GM23338 (cell line): ENCODE measurements at regions not wholly inside any gene's neighbourhood (a gene's known extent, or its start where the extent isn't known, plus 50 kb on each side); places are given as distances from the start of the nearest gene placed in this dataset.

Source experiments
- ATAC-seq: fragments of 200-7000 bp; cut with Tn5 transposase; 3 replicates; pipeline ENCODE4 v1.9.1; 2020
- DNase-seq: peaks from one replicate; pipeline ENCODE4 v3.0.0-alpha.2; 2015; ENCODE audit warnings: low spot score
- H2AFZ ChIP-seq: fragments of 200-600 bp; sonication (generic); 2 replicates; pipeline ENCODE4 v1.8.0; 2016; ENCODE audit warnings: antibody characterized with exemption, mild to moderate bottlenecking, moderate library complexity
- H3F3A ChIP-seq: fragments of 200-600 bp; sonication (generic); replicated peaks from 2 replicates; pipeline ENCODE4 v1.8.0; 2017; ENCODE audit warnings: antibody characterized with exemption, mixed run types, low read depth
- H3K27ac ChIP-seq: fragments of 200-600 bp; sonication (generic); 2 replicates; pipeline ENCODE4 v1.6.1; 2016; ENCODE audit warnings: low read depth
- H3K27me3 ChIP-seq: fragments of 200-600 bp; sonication (generic); 2 replicates; pipeline ENCODE4 v1.8.0; 2016; ENCODE audit warnings: mild to moderate bottlenecking, mixed run types, moderate library complexity; ENCODE audit not compliant: insufficient read depth
- H3K36me3 ChIP-seq: fragments of 200-600 bp; sonication (generic); 2 replicates; pipeline ENCODE4 v1.8.0; 2016; ENCODE audit warnings: mild to moderate bottlenecking; ENCODE audit not compliant: insufficient read depth
- H3K4me1 ChIP-seq: fragments of 200-600 bp; sonication (generic); 2 replicates; pipeline ENCODE4 v1.8.0; 2016; ENCODE audit warnings: mild to moderate bottlenecking, moderate library complexity; ENCODE audit not compliant: insufficient read depth
- H3K4me2 ChIP-seq: fragments of 200-600 bp; sonication (generic); 2 replicates; pipeline ENCODE4 v1.7.1; 2017; ENCODE audit warnings: mixed run types
- H3K4me3 ChIP-seq: fragments of 200-600 bp; sonication (generic); 2 replicates; pipeline ENCODE4 v1.6.1; 2016; ENCODE audit warnings: mixed run types
- H3K79me2 ChIP-seq: fragments of 200-600 bp; sonication (generic); replicated peaks from 2 replicates; pipeline ENCODE4 v1.8.0; 2017; ENCODE audit warnings: mild to moderate bottlenecking; ENCODE audit not compliant: insufficient read depth
- H3K9me2 ChIP-seq: fragments of 200-600 bp; sonication (generic); 2 replicates; pipeline ENCODE4 v1.8.0; 2017; ENCODE audit not compliant: insufficient read depth
- H4K20me1 ChIP-seq: fragments of 200-600 bp; sonication (generic); replicated peaks from 2 replicates; pipeline ENCODE4 v1.8.0; 2017; ENCODE audit warnings: mild to moderate bottlenecking; ENCODE audit not compliant: insufficient read depth
- H3K27ac Mint-ChIP-seq: 2 replicates; pipeline ENCODE4 v1.8.0; 2020; ENCODE audit warnings: inconsistent platforms, mild to moderate bottlenecking, moderate library complexity, mixed read lengths
- H3K27me3 Mint-ChIP-seq: 3 replicates; pipeline ENCODE4 v1.8.0; 2022; ENCODE audit warnings: low read depth, mild to moderate bottlenecking, moderate library complexity, mixed read lengths, inconsistent platforms; ENCODE audit not compliant: insufficient read depth, poor library complexity
- H3K36me3 Mint-ChIP-seq: 3 replicates; pipeline ENCODE4 v1.8.0; 2021; ENCODE audit warnings: low read depth, mild to moderate bottlenecking, inconsistent platforms, moderate library complexity, mixed read lengths
- H3K4me1 Mint-ChIP-seq: 3 replicates; pipeline ENCODE4 v1.8.0; 2020; ENCODE audit warnings: mild to moderate bottlenecking, inconsistent platforms, mixed read lengths
- H3K4me3 Mint-ChIP-seq: 3 replicates; pipeline ENCODE4 v1.8.0; 2021; ENCODE audit warnings: moderate library complexity, mild to moderate bottlenecking, inconsistent platforms, mixed read lengths
- H3K9me3 Mint-ChIP-seq: 3 replicates; pipeline ENCODE4 v1.8.0; 2020; ENCODE audit warnings: moderate library complexity, mild to moderate bottlenecking, inconsistent platforms, mixed read lengths
- CREB1 ChIP-seq: fragments of 250-450 bp; sonication (Bioruptor Pico); IDR thresholded peaks from 2 replicates; pipeline ENCODE4 v1.5.0; 2020; ENCODE audit warnings: low read depth, mild to moderate bottlenecking, moderate library complexity
- ETS1 ChIP-seq: IDR thresholded peaks from 2 replicates; pipeline ENCODE4 v1.6.1; 2016; ENCODE audit warnings: antibody characterized with exemption
- EZH2 ChIP-seq: fragments of 200-600 bp; sonication (generic); IDR thresholded peaks from one replicate; pipeline ENCODE4 v1.8.0; 2017; ENCODE audit warnings: antibody characterized with exemption, mild to moderate bottlenecking, low read depth; ENCODE audit not compliant: unreplicated experiment
- JUNB ChIP-seq: IDR thresholded peaks from one replicate; pipeline ENCODE4 v1.6.1; 2016; ENCODE audit warnings: antibody characterized with exemption; ENCODE audit not compliant: unreplicated experiment
- POLR2AphosphoS5 ChIP-seq: IDR thresholded peaks from 2 replicates; pipeline ENCODE4 v1.6.1; 2016; ENCODE audit warnings: antibody characterized with exemption, low read depth
- STAT1 ChIP-seq: IDR thresholded peaks from one replicate; pipeline ENCODE4 v1.6.1; 2016; ENCODE audit warnings: antibody characterized with exemption; ENCODE audit not compliant: unreplicated experiment
- ZNF114 ChIP-seq: fragments of 250-450 bp; sonication (Bioruptor Pico); IDR thresholded peaks from 2 replicates; pipeline ENCODE4 v1.5.0; 2020; ENCODE audit warnings: mild to moderate bottlenecking, moderate library complexity
- ZNF331 ChIP-seq: fragments of 250-450 bp; sonication (Bioruptor Pico); IDR thresholded peaks from 2 replicates; pipeline ENCODE4 v1.5.0; 2020; ENCODE audit warnings: low read depth, mild to moderate bottlenecking, moderate library complexity
- ZNF462 ChIP-seq: fragments of 250-450 bp; sonication (Bioruptor Pico); IDR thresholded peaks from 2 replicates; pipeline ENCODE4 v1.5.0; 2020; ENCODE audit warnings: mild to moderate bottlenecking, moderate library complexity

DNA sequence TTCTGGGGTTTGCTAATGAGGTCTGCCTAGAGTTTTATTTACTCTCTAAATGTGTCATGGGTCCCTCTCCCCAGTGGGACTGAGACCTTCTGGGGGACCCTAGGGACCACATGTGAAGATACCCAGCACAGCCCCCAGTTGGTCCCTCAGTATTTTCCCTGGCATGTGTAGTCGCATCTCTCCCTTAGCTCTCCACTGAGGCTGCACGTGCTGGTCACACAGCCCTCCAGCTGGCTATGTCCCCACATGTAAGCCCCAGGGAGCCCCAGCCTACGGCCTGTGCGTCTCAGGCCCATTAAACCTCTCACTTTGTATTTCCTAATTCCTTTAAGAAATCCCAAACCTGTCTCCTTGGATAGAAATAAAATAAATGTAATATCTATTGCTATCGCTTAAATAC, 189.6 kb upstream of the TSHZ3 start (continued):
- TF ChIP-seq ZNF462 (CRISPR knock-in tag) (no peak), POLR2AphosphoS5 (no peak), ZNF114 (CRISPR knock-in tag) (no peak), ETS1 (no peak), ZNF331 (CRISPR knock-in tag) (no peak), CREB1 (no peak), JUNB (no peak), EZH2 (no peak), STAT1 (no peak)

DNA sequence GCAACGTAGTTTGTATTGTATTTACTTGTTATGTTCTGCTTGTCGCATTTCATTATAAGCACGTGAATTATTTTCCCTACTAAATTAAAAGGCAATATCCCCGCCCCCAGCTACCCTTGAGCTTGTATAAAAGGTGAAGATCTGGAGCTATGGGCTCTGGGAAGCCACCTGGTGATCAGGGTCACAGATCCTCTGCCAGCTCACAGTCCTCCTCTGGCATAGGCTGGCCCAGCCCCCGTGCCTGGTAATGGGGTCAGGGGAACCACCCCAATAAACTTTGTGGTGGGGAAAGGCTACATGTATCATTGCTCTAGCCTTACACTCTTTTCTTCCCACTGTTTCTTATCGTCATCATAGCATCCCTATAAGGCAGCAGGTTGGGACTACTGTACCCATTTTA, 190.2 kb upstream of the TSHZ3 start:
- H3K36me3 ChIP-seq, result no peaks in the 10 kb centered on the region
- H3K9me2 ChIP-seq, result peaks cover 18% of the 10 kb centered on the region
- H3K27me3 ChIP-seq, result no peaks in the 10 kb centered on the region
- H3K4me3 Mint-ChIP-seq, result no peak overlapping the region
- no peaks in the 10 kb centered on the region for H3K79me2 ChIP-seq
- H3K27me3 Mint-ChIP-seq, result peaks cover 2% of the 10 kb centered on the region
- ATAC-seq, result no peak
- no peak overlapping the region for H3K4me3 ChIP-seq
- peaks cover 24% of the 10 kb centered on the region for H3K9me3 Mint-ChIP-seq
- H3K36me3 Mint-ChIP-seq, result peaks cover 14% of the 10 kb centered on the region
- no peaks in the 10 kb centered on the region for H3F3A ChIP-seq
- no peaks in the 10 kb centered on the region for H3K4me1 ChIP-seq
- H3K27ac ChIP-seq, result no peak overlapping the region
- no peaks in the 10 kb centered on the region for H4K20me1 ChIP-seq
- DNase-seq, result no peak
- H3K4me1 Mint-ChIP-seq, result peaks cover 7% of the 10 kb centered on the region; the same call in 1 of the 3 replicates
- no peak overlapping the region for H3K27ac Mint-ChIP-seq
- no peak overlapping the region for H3K4me2 ChIP-seq
- H2AFZ ChIP-seq, result no peak overlapping the region
- no peak for TF ChIP-seq ZNF462 (CRISPR knock-in tag)
